ENCODE measurements at regions not wholly inside any gene's neighbourhood (a gene's known extent, or its start where the extent isn't known, plus 50 kb on each side); places are given as distances from the start of the nearest gene placed in this dataset.

DNA sequence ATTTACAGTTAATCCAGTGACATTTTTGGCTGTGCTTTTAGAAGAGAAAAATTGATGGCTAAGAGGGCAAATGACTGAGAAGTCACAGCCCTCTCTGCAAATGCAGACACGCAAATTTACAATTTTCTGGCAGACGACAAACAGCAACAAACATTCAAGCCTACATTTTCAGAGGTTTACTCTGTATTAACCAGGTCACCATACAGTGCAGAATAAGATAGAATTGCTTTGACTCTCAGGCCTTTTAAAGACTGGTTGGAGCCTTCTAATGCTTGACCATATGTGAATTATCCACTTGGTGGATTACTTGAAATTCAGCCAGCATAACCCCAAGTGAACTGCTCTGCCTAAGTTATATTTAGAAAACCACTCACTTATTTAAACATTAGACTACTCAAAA is 65.5 kb upstream of the FOXN2 start:
- TF ChIP-seq SP1 (IDR thresholded peaks at IDR 0.05) (no peak), BHLHE40 (IDR thresholded peaks at IDR 0.05; ENCODE audit: borderline replicate concordance) (no peak)

Measured in HEK293T (cell line).